K562 (cell line): ENCODE measurements at regions not wholly inside any gene's neighbourhood (a gene's known extent, or its start where the extent isn't known, plus 50 kb on each side); places are given as distances from the start of the nearest gene placed in this dataset.

Experiments used
- ATAC-seq: fragments of 200-7000 bp; cut with Tn5 transposase; 3 replicates; pipeline ENCODE4 v1.9.1; 2020; ENCODE audit warnings: moderate library complexity
- BruUV-seq: library from RNA; stranded (reverse); fragments of 400-500 nt; replicated peaks from 2 replicates; lab custom pipeline; 2021; lab: Mats Ljungman, UMichigan
- CTCF ChIA-PET: fragments of 300-600 bp; formaldehyde crosslinking; extraction: SDS; loops from one replicate; lab custom pipeline; 2021; ENCODE audit warnings: low intra/inter-chr PET ratio; lab: Yijun Ruan, JAX
- POLR2A ChIA-PET: fragments of 300-600, 350-650 bp; sonication (Branson Sonifier 250); formaldehyde crosslinking; extraction: SDS; loops from one replicate; lab custom pipeline; 2021; ENCODE audit warnings: antibody characterized with exemption, inconsistent platforms; lab: Yijun Ruan, JAX
- DNase-seq, 4 experiments: peaks; one replicate each; pipeline versions ENCODE4 v3.0.0 to v3.0.0-alpha.2; 2011 to 2018; ENCODE audit warnings: low spot score in 3 of 4, mixed read lengths in 3 of 4; ENCODE audit errors: extremely low read depth in 1 of 4
- FAIRE-seq: peaks from 2 replicates; lab custom pipeline; 2011; peaks lifted over from hg19 to GRCh38; lab: Jason Lieb, UNC
- H2AFZ ChIP-seq: 2 replicates; pipeline ENCODE4 v1.6.0; 2011; ENCODE audit warnings: low read depth, low read length, control low read depth, inconsistent platforms
- H3K27ac ChIP-seq: fragments of 200-600 bp; 3 replicates; pipeline ENCODE4 v1.8.0; 2011; ENCODE audit warnings: low read depth, mild to moderate bottlenecking, control low read depth, inconsistent platforms, low read length, moderate library complexity, mixed read lengths; ENCODE audit errors: extremely low read depth
- H3K27me3 ChIP-seq, 2 experiments: fragments of 300-600 bp in 1 of 2; 2 replicates in 1 of 2; 3 replicates in 1 of 2; pipeline versions ENCODE4 v1.6.0 to v1.8.0; 2011; ENCODE audit warnings: inconsistent platforms in 2 of 2, low read length in 2 of 2, mild to moderate bottlenecking in 1 of 2, mixed read lengths in 1 of 2, moderate library complexity in 1 of 2; ENCODE audit not compliant: control insufficient read depth in 2 of 2, insufficient read depth in 2 of 2
- H3K36me3 ChIP-seq: fragments of 300-600 bp; 3 replicates; pipeline ENCODE4 v1.8.0; 2011; ENCODE audit warnings: mild to moderate bottlenecking, low read length, inconsistent platforms; ENCODE audit not compliant: control insufficient read depth, insufficient read depth
- H3K4me1 ChIP-seq, 2 experiments: fragments of 200-600 bp in 1 of 2; replicated peaks in 1 of 2; 2 replicates in 1 of 2; 3 replicates in 1 of 2; pipeline versions ENCODE4 v1.5.1 to v1.8.0; 2011; ENCODE audit warnings: inconsistent platforms in 2 of 2, low read length in 2 of 2, mild to moderate bottlenecking in 1 of 2, mixed read lengths in 1 of 2, moderate library complexity in 1 of 2; ENCODE audit not compliant: control insufficient read depth in 2 of 2, insufficient read depth in 2 of 2
- H3K4me2 ChIP-seq: 2 replicates; pipeline ENCODE4 v1.6.1; 2011; ENCODE audit warnings: low read length, control low read depth, inconsistent platforms, mixed read lengths; ENCODE audit not compliant: insufficient read depth
- H3K4me3 ChIP-seq: fragments of 200-600 bp; sonication (generic), shearing (Covaris generic); 2 replicates; pipeline ENCODE4 v1.5.1; 2016; ENCODE audit warnings: control low read depth, inconsistent platforms
- H3K79me2 ChIP-seq: fragments of 200-600 bp; 3 replicates; pipeline ENCODE4 v1.8.0; 2011; ENCODE audit warnings: low read length, inconsistent platforms; ENCODE audit not compliant: control insufficient read depth, insufficient read depth
- H3K9ac ChIP-seq, 2 experiments: 2 replicates each; pipeline versions ENCODE4 v1.6.0 to v1.6.1; 2011; ENCODE audit warnings: low read depth in 2 of 2, low read length in 2 of 2, control low read depth in 1 of 2, inconsistent platforms in 1 of 2, mild to moderate bottlenecking in 1 of 2, mixed read lengths in 1 of 2; ENCODE audit not compliant: insufficient read depth in 1 of 2
- H3K9me1 ChIP-seq: one replicate; pipeline ENCODE4 v1.6.0; 2011; ENCODE audit warnings: inconsistent platforms, mild to moderate bottlenecking, low read length, moderate library complexity; ENCODE audit not compliant: control insufficient read depth, insufficient read depth
- H3K9me3 ChIP-seq: replicated peaks from 2 replicates; pipeline ENCODE4 v1.5.1; 2011; ENCODE audit warnings: low read depth, low read length, inconsistent platforms; ENCODE audit not compliant: control insufficient read depth, insufficient read depth
- H4K20me1 ChIP-seq: replicated peaks from 2 replicates; pipeline ENCODE4 v1.6.1; 2011; ENCODE audit warnings: low read length, inconsistent platforms, mixed read lengths; ENCODE audit not compliant: control insufficient read depth, insufficient read depth
- PCBP2 ChIP-seq: fragments of 200-400 bp; formaldehyde crosslinking; IDR thresholded peaks from 2 replicates; pipeline ENCODE4 v1.6.1; 2018; ENCODE audit warnings: low read length, low read depth, mild to moderate bottlenecking, moderate library complexity; ENCODE audit not compliant: poor library complexity, severe bottlenecking
- SETDB1 ChIP-seq: IDR thresholded peaks from one replicate; pipeline ENCODE4 v1.6.1; 2012; ENCODE audit warnings: low read length, control low read depth, inconsistent platforms
- SOX6 ChIP-seq: fragments of 450-650 bp; IDR thresholded peaks from 2 replicates; pipeline ENCODE4 v1.6.1; 2014; ENCODE audit warnings: mild to moderate bottlenecking
- TARDBP ChIP-seq: fragments of 450-650 bp; IDR thresholded peaks from 2 replicates; pipeline ENCODE4 v1.6.1; 2016
- USF2 ChIP-seq: sonication (generic); formaldehyde crosslinking; IDR thresholded peaks from 2 replicates; pipeline ENCODE4 v1.5.0; 2020; ENCODE audit warnings: missing genetic modification reagents
- ZBTB43 ChIP-seq: sonication (generic); formaldehyde crosslinking; IDR thresholded peaks from 2 replicates; pipeline ENCODE4 v1.8.0; 2023; ENCODE audit warnings: mild to moderate bottlenecking, missing genetic modification reagents
- ZBTB7A ChIP-seq: IDR thresholded peaks from 2 replicates; pipeline ENCODE4 v1.6.1; 2011; ENCODE audit warnings: low read depth, mild to moderate bottlenecking, low read length, moderate library complexity, borderline replicate concordance; ENCODE audit not compliant: control insufficient read depth
- WGBS: fragments of 100-300 bp; shearing (Covaris generic); methylation state at CpG from one replicate; pipeline ENCODE4 v1.1.6; 2016; ENCODE audit warnings: low coverage, mixed read lengths; ENCODE audit not compliant: insufficient coverage; ENCODE audit errors: missing lambda C conversion rate; 5-methylcytosine and 5-hydroxymethylcytosine counted together
- in situ Hi-C: fragments of 300-500 bp; cut with MboI; formaldehyde crosslinking; loops from 4 replicates; pipeline ENCODE4 v1.15.0; 2018; ENCODE audit warnings: inconsistent platforms, mixed read lengths
- intact Hi-C: fragments of 100-400 bp; cut with micrococcal nuclease; formaldehyde crosslinking; loops from 2 replicates; pipeline ENCODE4 v1.14.2; 2022

- no peaks in the 10 kb centered on the region for H3K9me3 ChIP-seq
- no peak overlapping the region for H3K27ac ChIP-seq
- H3K27me3 ChIP-seq, result no peaks in the 10 kb centered on the region
- no peak overlapping the region for H3K4me3 ChIP-seq
- in situ Hi-C loops, result no loop called here
- H4K20me1 ChIP-seq, result no peaks in the 10 kb centered on the region
- H3K9ac ChIP-seq, result no peak overlapping the region
- no peaks in the 10 kb centered on the region for H3K79me2 ChIP-seq
- FAIRE-seq, result no peak
- H3K4me2 ChIP-seq, result no peak overlapping the region
- WGBS, result 0% methylated on average over 1 of the region's 1 CpG
- TF ChIP-seq SETDB1 (no peak), ZBTB7A (no peak), SOX6 (no peak), TARDBP (no peak), ZBTB43 (CRISPR knock-in tag) (no peak)
- TF ChIP-seq, all 486 proteins: peak for 0
- ChIA-PET CTCF (no interaction called here), POLR2A (interaction anchor here (0.5 to 0.6 kb wide), 2 partner anchors 75 to 131 kb away, joined by 3 read pairs; no protein-coding TSS in a partner anchor)
- ATAC-seq, result no peak
- no peak for DNase-seq
- no TSS peak for BruUV-seq
- Histone ChIP-seq H3K9me1 (no peaks in the 10 kb centered on the region), H2AFZ (no peak overlapping the region), H3K36me3 (no peaks in the 10 kb centered on the region), H3K4me1 (no peaks in the 10 kb centered on the region)
- intact Hi-C loops, result no loop called here
These were observed 273.1 kb downstream of the XPNPEP1 start for GRCh38 chr10:109650228-109650627.

DNA sequence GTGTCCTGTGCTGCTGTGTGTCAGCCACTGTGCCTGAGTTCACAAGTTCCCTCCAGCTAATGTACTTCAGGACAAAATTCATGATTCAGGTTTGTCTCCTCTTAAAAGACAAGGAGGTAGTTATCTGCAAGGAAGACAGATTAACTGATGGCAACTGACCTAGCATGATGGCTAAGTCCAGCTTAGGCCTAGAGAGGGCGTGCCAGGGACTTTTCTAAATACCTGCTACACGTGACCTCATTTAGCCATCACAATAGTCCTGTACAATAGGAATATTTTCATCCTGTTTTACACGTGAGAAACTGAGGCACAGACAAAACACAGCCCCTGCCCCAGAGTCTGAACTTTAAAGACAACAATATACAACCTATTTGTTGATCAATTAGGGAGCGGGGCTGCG lies 275.7 kb downstream of the XPNPEP1 start:
- TF ChIP-seq USF2 (peak; percentile 11; the same call in 1 of the 2 replicates), PCBP2 (no peak)
- in situ Hi-C loops, result no loop called here
- no peak for DNase-seq
- no peak for ATAC-seq
- Histone ChIP-seq H3K4me2 (no peak overlapping the region), H3K36me3 (no peaks in the 10 kb centered on the region), H3K27me3 (no peaks in the 10 kb centered on the region), H3K27ac (no peak overlapping the region), H3K9me1 (no peaks in the 10 kb centered on the region), H3K79me2 (no peaks in the 10 kb centered on the region), H3K9me3 (no peaks in the 10 kb centered on the region), H4K20me1 (no peaks in the 10 kb centered on the region), H3K4me1 (no peaks in the 10 kb centered on the region), H3K9ac (no peak overlapping the region), H2AFZ (no peak overlapping the region), H3K4me3 (no peak overlapping the region)
- ChIA-PET POLR2A (no interaction called here), CTCF (no interaction called here)
- WGBS, result 0% methylated on average over 5 of the region's 5 CpGs
- no TSS peak for BruUV-seq
- intact Hi-C loops, result no loop called here
- no peak for FAIRE-seq
